H1 (cell line): ENCODE measurements at regions not wholly inside any gene's neighbourhood (a gene's known extent, or its start where the extent isn't known, plus 50 kb on each side); places are given as distances from the start of the nearest gene placed in this dataset.

Source experiments
- CEBPB ChIP-seq: IDR thresholded peaks from 2 replicates; pipeline ENCODE4 v1.6.1; 2012; ENCODE audit warnings: low read depth, low read length
- CREB1 ChIP-seq: IDR thresholded peaks from 2 replicates; pipeline ENCODE4 v1.6.1; 2012; ENCODE audit warnings: inconsistent platforms
- GABPA ChIP-seq: IDR thresholded peaks from 2 replicates; pipeline ENCODE4 v1.6.1; 2011; ENCODE audit warnings: mild to moderate bottlenecking, low read length, moderate library complexity, borderline replicate concordance; ENCODE audit not compliant: insufficient read depth
- HDAC2 ChIP-seq, 2 experiments: fragments of 300-600 bp in 1 of 2; sonication (generic) in 1 of 2; IDR thresholded peaks; 2 replicates each; pipeline ENCODE4 v1.6.1; 2011 to 2012; ENCODE audit warnings: low read depth in 2 of 2, low read length in 2 of 2, mild to moderate bottlenecking in 2 of 2, moderate library complexity in 2 of 2, borderline replicate concordance in 1 of 2, inconsistent platforms in 1 of 2
- NANOG ChIP-seq: IDR thresholded peaks from 2 replicates; pipeline ENCODE4 v1.6.1; 2011; ENCODE audit warnings: low read length, low read depth, mild to moderate bottlenecking, inconsistent platforms; ENCODE audit not compliant: insufficient read depth, poor library complexity, severe bottlenecking
- SAP30 ChIP-seq: fragments of 300-600 bp; sonication (generic); IDR thresholded peaks from 2 replicates; pipeline ENCODE4 v1.7.1; 2012; ENCODE audit warnings: low read length, moderate library complexity, mild to moderate bottlenecking, inconsistent platforms; ENCODE audit not compliant: insufficient read depth, insufficient replicate concordance
- TF ChIP-seq, protein P1 (sequence below): fragments of 300-600 bp; sonication (generic); IDR thresholded peaks from 2 replicates; pipeline ENCODE4 v1.7.1; 2012; ENCODE audit warnings: low read length, moderate library complexity, mild to moderate bottlenecking, inconsistent platforms; ENCODE audit not compliant: insufficient replicate concordance

DNA sequence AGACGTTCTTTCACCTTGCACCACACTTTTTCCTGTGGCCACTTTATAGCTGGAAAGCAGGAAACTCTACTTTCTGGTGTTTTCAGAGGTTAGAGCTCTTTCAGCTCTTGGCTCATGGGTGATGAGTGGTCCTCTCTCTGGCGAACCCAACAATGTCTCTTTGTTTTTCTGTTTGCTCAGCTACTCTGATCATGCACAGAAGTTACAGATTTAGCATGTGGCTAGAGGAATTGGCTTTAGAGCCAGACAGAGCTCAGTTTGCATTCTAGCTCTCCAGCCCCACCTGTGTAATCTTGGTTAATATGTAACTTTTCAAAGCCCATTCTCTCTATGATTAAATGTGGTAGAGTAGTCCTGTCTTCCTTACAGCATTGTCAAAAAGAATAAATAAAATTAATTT, 225.2 kb downstream of the HAPSTR1 start (continued):
- TF ChIP-seq, protein P1, sequence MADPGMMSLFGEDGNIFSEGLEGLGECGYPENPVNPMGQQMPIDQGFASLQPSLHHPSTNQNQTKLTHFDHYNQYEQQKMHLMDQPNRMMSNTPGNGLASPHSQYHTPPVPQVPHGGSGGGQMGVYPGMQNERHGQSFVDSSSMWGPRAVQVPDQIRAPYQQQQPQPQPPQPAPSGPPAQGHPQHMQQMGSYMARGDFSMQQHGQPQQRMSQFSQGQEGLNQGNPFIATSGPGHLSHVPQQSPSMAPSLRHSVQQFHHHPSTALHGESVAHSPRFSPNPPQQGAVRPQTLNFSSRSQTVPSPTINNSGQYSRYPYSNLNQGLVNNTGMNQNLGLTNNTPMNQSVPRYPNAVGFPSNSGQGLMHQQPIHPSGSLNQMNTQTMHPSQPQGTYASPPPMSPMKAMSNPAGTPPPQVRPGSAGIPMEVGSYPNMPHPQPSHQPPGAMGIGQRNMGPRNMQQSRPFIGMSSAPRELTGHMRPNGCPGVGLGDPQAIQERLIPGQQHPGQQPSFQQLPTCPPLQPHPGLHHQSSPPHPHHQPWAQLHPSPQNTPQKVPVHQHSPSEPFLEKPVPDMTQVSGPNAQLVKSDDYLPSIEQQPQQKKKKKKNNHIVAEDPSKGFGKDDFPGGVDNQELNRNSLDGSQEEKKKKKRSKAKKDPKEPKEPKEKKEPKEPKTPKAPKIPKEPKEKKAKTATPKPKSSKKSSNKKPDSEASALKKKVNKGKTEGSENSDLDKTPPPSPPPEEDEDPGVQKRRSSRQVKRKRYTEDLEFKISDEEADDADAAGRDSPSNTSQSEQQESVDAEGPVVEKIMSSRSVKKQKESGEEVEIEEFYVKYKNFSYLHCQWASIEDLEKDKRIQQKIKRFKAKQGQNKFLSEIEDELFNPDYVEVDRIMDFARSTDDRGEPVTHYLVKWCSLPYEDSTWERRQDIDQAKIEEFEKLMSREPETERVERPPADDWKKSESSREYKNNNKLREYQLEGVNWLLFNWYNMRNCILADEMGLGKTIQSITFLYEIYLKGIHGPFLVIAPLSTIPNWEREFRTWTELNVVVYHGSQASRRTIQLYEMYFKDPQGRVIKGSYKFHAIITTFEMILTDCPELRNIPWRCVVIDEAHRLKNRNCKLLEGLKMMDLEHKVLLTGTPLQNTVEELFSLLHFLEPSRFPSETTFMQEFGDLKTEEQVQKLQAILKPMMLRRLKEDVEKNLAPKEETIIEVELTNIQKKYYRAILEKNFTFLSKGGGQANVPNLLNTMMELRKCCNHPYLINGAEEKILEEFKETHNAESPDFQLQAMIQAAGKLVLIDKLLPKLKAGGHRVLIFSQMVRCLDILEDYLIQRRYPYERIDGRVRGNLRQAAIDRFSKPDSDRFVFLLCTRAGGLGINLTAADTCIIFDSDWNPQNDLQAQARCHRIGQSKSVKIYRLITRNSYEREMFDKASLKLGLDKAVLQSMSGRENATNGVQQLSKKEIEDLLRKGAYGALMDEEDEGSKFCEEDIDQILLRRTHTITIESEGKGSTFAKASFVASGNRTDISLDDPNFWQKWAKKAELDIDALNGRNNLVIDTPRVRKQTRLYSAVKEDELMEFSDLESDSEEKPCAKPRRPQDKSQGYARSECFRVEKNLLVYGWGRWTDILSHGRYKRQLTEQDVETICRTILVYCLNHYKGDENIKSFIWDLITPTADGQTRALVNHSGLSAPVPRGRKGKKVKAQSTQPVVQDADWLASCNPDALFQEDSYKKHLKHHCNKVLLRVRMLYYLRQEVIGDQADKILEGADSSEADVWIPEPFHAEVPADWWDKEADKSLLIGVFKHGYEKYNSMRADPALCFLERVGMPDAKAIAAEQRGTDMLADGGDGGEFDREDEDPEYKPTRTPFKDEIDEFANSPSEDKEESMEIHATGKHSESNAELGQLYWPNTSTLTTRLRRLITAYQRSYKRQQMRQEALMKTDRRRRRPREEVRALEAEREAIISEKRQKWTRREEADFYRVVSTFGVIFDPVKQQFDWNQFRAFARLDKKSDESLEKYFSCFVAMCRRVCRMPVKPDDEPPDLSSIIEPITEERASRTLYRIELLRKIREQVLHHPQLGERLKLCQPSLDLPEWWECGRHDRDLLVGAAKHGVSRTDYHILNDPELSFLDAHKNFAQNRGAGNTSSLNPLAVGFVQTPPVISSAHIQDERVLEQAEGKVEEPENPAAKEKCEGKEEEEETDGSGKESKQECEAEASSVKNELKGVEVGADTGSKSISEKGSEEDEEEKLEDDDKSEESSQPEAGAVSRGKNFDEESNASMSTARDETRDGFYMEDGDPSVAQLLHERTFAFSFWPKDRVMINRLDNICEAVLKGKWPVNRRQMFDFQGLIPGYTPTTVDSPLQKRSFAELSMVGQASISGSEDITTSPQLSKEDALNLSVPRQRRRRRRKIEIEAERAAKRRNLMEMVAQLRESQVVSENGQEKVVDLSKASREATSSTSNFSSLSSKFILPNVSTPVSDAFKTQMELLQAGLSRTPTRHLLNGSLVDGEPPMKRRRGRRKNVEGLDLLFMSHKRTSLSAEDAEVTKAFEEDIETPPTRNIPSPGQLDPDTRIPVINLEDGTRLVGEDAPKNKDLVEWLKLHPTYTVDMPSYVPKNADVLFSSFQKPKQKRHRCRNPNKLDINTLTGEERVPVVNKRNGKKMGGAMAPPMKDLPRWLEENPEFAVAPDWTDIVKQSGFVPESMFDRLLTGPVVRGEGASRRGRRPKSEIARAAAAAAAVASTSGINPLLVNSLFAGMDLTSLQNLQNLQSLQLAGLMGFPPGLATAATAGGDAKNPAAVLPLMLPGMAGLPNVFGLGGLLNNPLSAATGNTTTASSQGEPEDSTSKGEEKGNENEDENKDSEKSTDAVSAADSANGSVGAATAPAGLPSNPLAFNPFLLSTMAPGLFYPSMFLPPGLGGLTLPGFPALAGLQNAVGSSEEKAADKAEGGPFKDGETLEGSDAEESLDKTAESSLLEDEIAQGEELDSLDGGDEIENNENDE: no peak
- no peak for TF ChIP-seq CEBPB
- no peak for TF ChIP-seq SAP30
- no peak for TF ChIP-seq GABPA
- no peak for TF ChIP-seq NANOG
- no peak for TF ChIP-seq HDAC2 (IDR thresholded peaks at IDR 0.05; ENCODE audit: borderline replicate concordance in 1 of 2, low read depth in 2 of 2, low read length in 2 of 2)
- TF ChIP-seq CREB1: no peak
- TF ChIP-seq, all 59 proteins: peak for 0
